Coronary artery (tissue), 2 donors: ENCODE measurements at regions not wholly inside any gene's neighbourhood (a gene's known extent, or its start where the extent isn't known, plus 50 kb on each side); places are given as distances from the start of the nearest gene placed in this dataset.

ENCODE experiments used
- DNase-seq: peaks from one replicate; pipeline ENCODE4 v3.0.0-alpha.2; 2017; ENCODE audit warnings: low spot score
- H3K27ac ChIP-seq, 2 donors: fragments of 200-600 bp; sonication (generic); one replicate each; pipeline ENCODE4 v1.5.1; 2016 to 2019
- H3K4me3 ChIP-seq: fragments of 200-600 bp; sonication (generic); 2 replicates; pipeline ENCODE4 v1.5.1; 2016; ENCODE audit warnings: mild to moderate bottlenecking, moderate library complexity
- CTCF ChIP-seq: fragments of 200-600 bp; sonication (generic); IDR thresholded peaks from one replicate; pipeline ENCODE4 v1.5.1; 2019; ENCODE audit warnings: antibody characterized with exemption

- Histone ChIP-seq H3K27ac (no peak overlapping the region), H3K4me3 (no peak overlapping the region)
- DNase-seq = no peak
- no peak for TF ChIP-seq CTCF
Observed at GRCh38 chr2:142189501-142189900, 58.7 kb upstream of the LRP1B start.

- H3K27ac ChIP-seq = no peak overlapping the region
- H3K4me3 ChIP-seq = no peak overlapping the region
- no peak for TF ChIP-seq CTCF
- no peak for DNase-seq
Observed at GRCh38 chr2:142188562-142188961, 57.7 kb upstream of the LRP1B start.

- TF ChIP-seq CTCF = no peak
- no peak for DNase-seq
Observed at GRCh38 chr2:142180820-142181533, 50.2 kb upstream of the LRP1B start.

More at GRCh38 chr2:142180820-142181533, 50.2 kb upstream of the LRP1B start:
- no peak overlapping the region for H3K27ac ChIP-seq
- H3K4me3 ChIP-seq = no peak overlapping the region
